Effector memory CD4-positive, alpha-beta T cell (primary cell): ENCODE measurements at regions not wholly inside any gene's neighbourhood (a gene's known extent, or its start where the extent isn't known, plus 50 kb on each side); places are given as distances from the start of the nearest gene placed in this dataset.

Experiments used
- DNase-seq, 3 donors: peaks; one replicate each; pipeline ENCODE4 v3.0.0-alpha.2; 2020
- H3K27ac ChIP-seq: 2 replicates; pipeline ENCODE4 v1.7.0; 2013; ENCODE audit warnings: mild to moderate bottlenecking, low read length, moderate library complexity; ENCODE audit not compliant: insufficient read depth, poor library complexity, severe bottlenecking
- H3K27me3 ChIP-seq: replicated peaks from 2 replicates; pipeline ENCODE4 v1.7.0; 2013; ENCODE audit warnings: mild to moderate bottlenecking, low read length; ENCODE audit not compliant: insufficient read depth, control insufficient read depth, poor library complexity, severe bottlenecking
- H3K36me3 ChIP-seq: 2 replicates; pipeline ENCODE4 v1.7.0; 2013; ENCODE audit warnings: mild to moderate bottlenecking, low read length, moderate library complexity; ENCODE audit not compliant: control insufficient read depth, insufficient read depth
- H3K4me1 ChIP-seq: 2 replicates; pipeline ENCODE4 v1.7.0; 2013; ENCODE audit warnings: low read length, mild to moderate bottlenecking; ENCODE audit not compliant: control insufficient read depth, insufficient read depth, poor library complexity, severe bottlenecking
- H3K4me3 ChIP-seq: 2 replicates; pipeline ENCODE4 v1.7.0; 2013; ENCODE audit warnings: low read length, low read depth, mild to moderate bottlenecking; ENCODE audit not compliant: insufficient read depth, poor library complexity, severe bottlenecking
- H3K9me3 ChIP-seq: 2 replicates; pipeline ENCODE4 v1.7.0; 2013; ENCODE audit warnings: mild to moderate bottlenecking, low read length, moderate library complexity; ENCODE audit not compliant: control insufficient read depth

- no peaks in the 10 kb centered on the region for H3K4me1 ChIP-seq
- no peaks in the 10 kb centered on the region for H3K27me3 ChIP-seq
- DNase-seq: no peak
- H3K9me3 ChIP-seq: no peaks in the 10 kb centered on the region
- H3K36me3 ChIP-seq: no peaks in the 10 kb centered on the region
- no peak overlapping the region for H3K27ac ChIP-seq
- H3K4me3 ChIP-seq: no peak overlapping the region
Observed at GRCh38 chr2:16139663-16140615, 199.6 kb downstream of the MYCN start.

GRCh38 chr2:16138811-16139662 is 198.7 kb downstream of the MYCN start:
- H3K9me3 ChIP-seq: no peaks in the 10 kb centered on the region
- no peak overlapping the region for H3K4me3 ChIP-seq
- no peak for DNase-seq
- no peaks in the 10 kb centered on the region for H3K4me1 ChIP-seq
- H3K27ac ChIP-seq: no peak overlapping the region
- no peaks in the 10 kb centered on the region for H3K27me3 ChIP-seq
- H3K36me3 ChIP-seq: no peaks in the 10 kb centered on the region

GRCh38 chr2:16137080-16137755 is 196.9 kb downstream of the MYCN start:
- Histone ChIP-seq H3K9me3 (no peaks in the 10 kb centered on the region), H3K27ac (no peak overlapping the region), H3K4me1 (no peaks in the 10 kb centered on the region), H3K36me3 (no peaks in the 10 kb centered on the region), H3K27me3 (no peaks in the 10 kb centered on the region), H3K4me3 (no peak overlapping the region)
- DNase-seq: no peak

GRCh38 chr2:16136461-16137035 is 196.2 kb downstream of the MYCN start:
- no peaks in the 10 kb centered on the region for H3K4me1 ChIP-seq
- H3K4me3 ChIP-seq: no peak overlapping the region

GRCh38 chr2:16135913-16136310 is 195.6 kb downstream of the MYCN start:
- no peaks in the 10 kb centered on the region for H3K27me3 ChIP-seq
- DNase-seq: no peak
- no peaks in the 10 kb centered on the region for H3K4me1 ChIP-seq
- H3K9me3 ChIP-seq: no peaks in the 10 kb centered on the region
- no peak overlapping the region for H3K27ac ChIP-seq
- no peak overlapping the region for H3K4me3 ChIP-seq
- no peaks in the 10 kb centered on the region for H3K36me3 ChIP-seq

More at GRCh38 chr2:16136461-16137035, 196.2 kb downstream of the MYCN start:
- DNase-seq: no peak
- H3K36me3 ChIP-seq: no peaks in the 10 kb centered on the region
- no peaks in the 10 kb centered on the region for H3K27me3 ChIP-seq
- no peaks in the 10 kb centered on the region for H3K9me3 ChIP-seq
- no peak overlapping the region for H3K27ac ChIP-seq

- Histone ChIP-seq H3K27ac (no peak overlapping the region), H3K27me3 (no peaks in the 10 kb centered on the region)
- no peak for DNase-seq
Observed at GRCh38 chr2:16135196-16135912, 195.0 kb downstream of the MYCN start.

GRCh38 chr2:16134436-16135165 is 194.3 kb downstream of the MYCN start:
- no peak for DNase-seq
- Histone ChIP-seq H3K4me1 (no peaks in the 10 kb centered on the region), H3K27me3 (no peaks in the 10 kb centered on the region), H3K9me3 (no peaks in the 10 kb centered on the region), H3K27ac (no peak overlapping the region), H3K36me3 (no peaks in the 10 kb centered on the region), H3K4me3 (no peak overlapping the region)

More at GRCh38 chr2:16135196-16135912, 195.0 kb downstream of the MYCN start:
- no peaks in the 10 kb centered on the region for H3K4me1 ChIP-seq
- no peak overlapping the region for H3K4me3 ChIP-seq
- H3K9me3 ChIP-seq: no peaks in the 10 kb centered on the region
- no peaks in the 10 kb centered on the region for H3K36me3 ChIP-seq

GRCh38 chr2:16130906-16131400 is 190.6 kb downstream of the MYCN start:
- Histone ChIP-seq H3K27ac (no peak overlapping the region), H3K9me3 (no peaks in the 10 kb centered on the region), H3K27me3 (no peaks in the 10 kb centered on the region), H3K36me3 (no peaks in the 10 kb centered on the region), H3K4me1 (no peaks in the 10 kb centered on the region), H3K4me3 (no peak overlapping the region)
- no peak for DNase-seq
